HepG2 (cell line): ENCODE measurements at regions not wholly inside any gene's neighbourhood (a gene's known extent, or its start where the extent isn't known, plus 50 kb on each side); places are given as distances from the start of the nearest gene placed in this dataset.

Experiments
- AGO1 ChIP-seq: fragments of 200-400 bp; formaldehyde crosslinking; IDR thresholded peaks from 2 replicates; pipeline ENCODE4 v1.6.1; 2017; ENCODE audit warnings: mild to moderate bottlenecking, low read depth, low read length, moderate library complexity; ENCODE audit not compliant: poor library complexity, severe bottlenecking
- ATF2 ChIP-seq: sonication (generic); formaldehyde crosslinking; IDR thresholded peaks from 2 replicates; pipeline ENCODE4 v1.4.0; 2020; ENCODE audit warnings: missing genetic modification reagents
- NFKB2 ChIP-seq: sonication (generic); formaldehyde crosslinking; IDR thresholded peaks from 2 replicates; pipeline ENCODE4 v1.4.0; 2020; ENCODE audit warnings: missing genetic modification reagents, borderline replicate concordance
- PRPF4 ChIP-seq: fragments of 200-400 bp; formaldehyde crosslinking; IDR thresholded peaks from 2 replicates; pipeline ENCODE4 v1.6.1; 2016; ENCODE audit warnings: low read length, low read depth; ENCODE audit not compliant: poor library complexity, severe bottlenecking
- SALL1 ChIP-seq: sonication (generic); formaldehyde crosslinking; IDR thresholded peaks from 2 replicates; pipeline ENCODE4 v1.8.0; 2022; ENCODE audit warnings: mild to moderate bottlenecking, missing genetic modification reagents
- SOX13 ChIP-seq, 3 experiments: fragments of 450-650 bp in 1 of 3; sonication (generic) in 1 of 3; formaldehyde crosslinking in 1 of 3; IDR thresholded peaks in 2 of 3; conservative IDR thresholded peaks in 1 of 3; 2 replicates each; pipeline versions ENCODE4 v1.5.0 to v1.6.1; 2016 to 2020; ENCODE audit warnings: antibody characterized with exemption in 1 of 3, mild to moderate bottlenecking in 1 of 3, missing compliant biosample characterization in 1 of 3, missing genetic modification reagents in 1 of 3, moderate library complexity in 1 of 3
- TEAD3 ChIP-seq: optimal IDR thresholded peaks from 2 replicates; pipeline ENCODE3; 2016; ENCODE audit warnings: borderline replicate concordance
- TFDP2 ChIP-seq: sonication (generic); formaldehyde crosslinking; IDR thresholded peaks from 2 replicates; pipeline ENCODE4 v1.4.0; 2020; ENCODE audit warnings: missing genetic modification reagents
- ZNF18 ChIP-seq: sonication (generic); formaldehyde crosslinking; IDR thresholded peaks from 2 replicates; pipeline ENCODE4 v1.8.0; 2022; ENCODE audit warnings: mild to moderate bottlenecking, missing genetic modification reagents; ENCODE audit not compliant: insufficient replicate concordance
- ZNF839 ChIP-seq: sonication (generic); formaldehyde crosslinking; IDR thresholded peaks from 2 replicates; pipeline ENCODE4 v1.4.0; 2020; ENCODE audit warnings: missing genetic modification reagents, mild to moderate bottlenecking, borderline replicate concordance
- TF ChIP-seq, protein P1 (sequence below): sonication (generic); formaldehyde crosslinking; IDR thresholded peaks from 2 replicates; pipeline ENCODE4 v1.5.0; 2020; ENCODE audit warnings: mild to moderate bottlenecking, missing genetic modification reagents
- TF ChIP-seq, protein P2 (sequence below): sonication (generic); formaldehyde crosslinking; conservative IDR thresholded peaks from 2 replicates; pipeline ENCODE4 v1.4.0; 2020; ENCODE audit warnings: mild to moderate bottlenecking, missing genetic modification reagents, moderate library complexity
- TF ChIP-seq, protein P3 (sequence below): sonication (generic); formaldehyde crosslinking; IDR thresholded peaks from 2 replicates; pipeline ENCODE4 v1.5.1; 2020; ENCODE audit warnings: mild to moderate bottlenecking, missing genetic modification reagents

DNA sequence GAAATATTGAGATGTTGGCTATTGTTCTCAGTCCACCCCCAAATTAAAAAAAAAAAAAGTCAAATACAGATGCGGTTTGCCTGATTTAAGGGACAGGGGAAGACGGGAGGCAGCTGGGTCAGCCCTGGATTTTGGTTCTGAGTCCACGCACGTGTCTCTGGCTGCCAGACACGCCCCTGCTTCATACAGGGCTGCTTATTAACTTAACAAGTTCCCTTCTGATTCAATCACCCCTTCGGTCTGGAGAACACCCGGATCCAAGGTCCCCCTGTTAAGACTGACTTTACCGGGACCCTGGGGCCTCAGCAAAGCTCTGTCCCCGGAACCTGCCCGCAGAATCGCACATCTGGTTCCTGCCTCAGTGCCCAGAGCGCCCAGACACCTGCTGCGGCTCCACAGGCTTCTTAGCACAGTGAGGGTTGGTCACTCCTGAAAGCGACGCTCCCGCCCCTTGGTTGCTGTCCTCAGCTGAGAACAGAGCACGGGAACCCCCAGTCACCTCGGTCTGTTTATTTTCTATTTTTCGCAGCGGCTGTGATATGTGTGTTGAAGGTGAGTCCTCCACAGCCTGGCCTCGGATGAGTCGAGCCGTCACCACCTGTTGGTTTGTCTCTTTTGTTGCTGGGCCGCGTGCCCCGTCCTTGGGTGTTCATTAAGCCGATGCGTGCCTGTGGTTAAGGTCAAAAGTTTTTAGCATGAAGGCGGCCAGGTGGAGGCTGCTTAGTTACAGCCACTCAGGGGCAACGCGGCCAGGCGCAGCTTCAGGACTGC lies 57.2 kb downstream of the RTP5 start (continued):
- TF ChIP-seq SOX13 (IDR thresholded peaks at IDR 0.05) (no peak), SOX13 (CRISPR knock-in tag; conservative IDR thresholded peaks at IDR 0.05 in 1 of 2, IDR thresholded peaks at IDR 0.05 in 1 of 2) (peak in 1 of 2 experiments; percentile 62; a peak in 1 of 4 replicates), NFKB2 (CRISPR knock-in tag) (peak; percentile 37; the same call in 1 of the 2 replicates), TEAD3 (CRISPR knock-in tag) (peak; percentile 26), ZNF18 (peak; percentile 12), PRPF4 (no peak), SALL1 (peak; percentile 86), AGO1 (no peak), ZNF839 (CRISPR knock-in tag) (no peak), TFDP2 (CRISPR knock-in tag) (peak; percentile 37; the same call in 1 of the 2 replicates), ATF2 (CRISPR knock-in tag) (0 out of 2 replicates have a peak, but pooled peaks have one; percentile 41)
- TF ChIP-seq, protein P1, sequence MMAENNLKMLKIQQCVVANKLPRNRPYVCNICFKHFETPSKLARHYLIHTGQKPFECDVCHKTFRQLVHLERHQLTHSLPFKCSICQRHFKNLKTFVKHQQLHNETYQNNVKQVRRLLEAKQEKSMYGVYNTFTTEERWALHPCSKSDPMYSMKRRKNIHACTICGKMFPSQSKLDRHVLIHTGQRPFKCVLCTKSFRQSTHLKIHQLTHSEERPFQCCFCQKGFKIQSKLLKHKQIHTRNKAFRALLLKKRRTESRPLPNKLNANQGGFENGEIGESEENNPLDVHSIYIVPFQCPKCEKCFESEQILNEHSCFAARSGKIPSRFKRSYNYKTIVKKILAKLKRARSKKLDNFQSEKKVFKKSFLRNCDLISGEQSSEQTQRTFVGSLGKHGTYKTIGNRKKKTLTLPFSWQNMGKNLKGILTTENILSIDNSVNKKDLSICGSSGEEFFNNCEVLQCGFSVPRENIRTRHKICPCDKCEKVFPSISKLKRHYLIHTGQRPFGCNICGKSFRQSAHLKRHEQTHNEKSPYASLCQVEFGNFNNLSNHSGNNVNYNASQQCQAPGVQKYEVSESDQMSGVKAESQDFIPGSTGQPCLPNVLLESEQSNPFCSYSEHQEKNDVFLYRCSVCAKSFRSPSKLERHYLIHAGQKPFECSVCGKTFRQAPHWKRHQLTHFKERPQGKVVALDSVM (CRISPR knock-in tag): peak; percentile 28; the same call in 1 of the 2 replicates
- TF ChIP-seq, protein P2, sequence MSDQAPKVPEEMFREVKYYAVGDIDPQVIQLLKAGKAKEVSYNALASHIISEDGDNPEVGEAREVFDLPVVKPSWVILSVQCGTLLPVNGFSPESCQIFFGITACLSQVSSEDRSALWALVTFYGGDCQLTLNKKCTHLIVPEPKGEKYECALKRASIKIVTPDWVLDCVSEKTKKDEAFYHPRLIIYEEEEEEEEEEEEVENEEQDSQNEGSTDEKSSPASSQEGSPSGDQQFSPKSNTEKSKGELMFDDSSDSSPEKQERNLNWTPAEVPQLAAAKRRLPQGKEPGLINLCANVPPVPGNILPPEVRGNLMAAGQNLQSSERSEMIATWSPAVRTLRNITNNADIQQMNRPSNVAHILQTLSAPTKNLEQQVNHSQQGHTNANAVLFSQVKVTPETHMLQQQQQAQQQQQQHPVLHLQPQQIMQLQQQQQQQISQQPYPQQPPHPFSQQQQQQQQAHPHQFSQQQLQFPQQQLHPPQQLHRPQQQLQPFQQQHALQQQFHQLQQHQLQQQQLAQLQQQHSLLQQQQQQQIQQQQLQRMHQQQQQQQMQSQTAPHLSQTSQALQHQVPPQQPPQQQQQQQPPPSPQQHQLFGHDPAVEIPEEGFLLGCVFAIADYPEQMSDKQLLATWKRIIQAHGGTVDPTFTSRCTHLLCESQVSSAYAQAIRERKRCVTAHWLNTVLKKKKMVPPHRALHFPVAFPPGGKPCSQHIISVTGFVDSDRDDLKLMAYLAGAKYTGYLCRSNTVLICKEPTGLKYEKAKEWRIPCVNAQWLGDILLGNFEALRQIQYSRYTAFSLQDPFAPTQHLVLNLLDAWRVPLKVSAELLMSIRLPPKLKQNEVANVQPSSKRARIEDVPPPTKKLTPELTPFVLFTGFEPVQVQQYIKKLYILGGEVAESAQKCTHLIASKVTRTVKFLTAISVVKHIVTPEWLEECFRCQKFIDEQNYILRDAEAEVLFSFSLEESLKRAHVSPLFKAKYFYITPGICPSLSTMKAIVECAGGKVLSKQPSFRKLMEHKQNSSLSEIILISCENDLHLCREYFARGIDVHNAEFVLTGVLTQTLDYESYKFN (CRISPR knock-in tag): peak; percentile 52; the same call in 1 of the 2 replicates
- TF ChIP-seq, protein P3, sequence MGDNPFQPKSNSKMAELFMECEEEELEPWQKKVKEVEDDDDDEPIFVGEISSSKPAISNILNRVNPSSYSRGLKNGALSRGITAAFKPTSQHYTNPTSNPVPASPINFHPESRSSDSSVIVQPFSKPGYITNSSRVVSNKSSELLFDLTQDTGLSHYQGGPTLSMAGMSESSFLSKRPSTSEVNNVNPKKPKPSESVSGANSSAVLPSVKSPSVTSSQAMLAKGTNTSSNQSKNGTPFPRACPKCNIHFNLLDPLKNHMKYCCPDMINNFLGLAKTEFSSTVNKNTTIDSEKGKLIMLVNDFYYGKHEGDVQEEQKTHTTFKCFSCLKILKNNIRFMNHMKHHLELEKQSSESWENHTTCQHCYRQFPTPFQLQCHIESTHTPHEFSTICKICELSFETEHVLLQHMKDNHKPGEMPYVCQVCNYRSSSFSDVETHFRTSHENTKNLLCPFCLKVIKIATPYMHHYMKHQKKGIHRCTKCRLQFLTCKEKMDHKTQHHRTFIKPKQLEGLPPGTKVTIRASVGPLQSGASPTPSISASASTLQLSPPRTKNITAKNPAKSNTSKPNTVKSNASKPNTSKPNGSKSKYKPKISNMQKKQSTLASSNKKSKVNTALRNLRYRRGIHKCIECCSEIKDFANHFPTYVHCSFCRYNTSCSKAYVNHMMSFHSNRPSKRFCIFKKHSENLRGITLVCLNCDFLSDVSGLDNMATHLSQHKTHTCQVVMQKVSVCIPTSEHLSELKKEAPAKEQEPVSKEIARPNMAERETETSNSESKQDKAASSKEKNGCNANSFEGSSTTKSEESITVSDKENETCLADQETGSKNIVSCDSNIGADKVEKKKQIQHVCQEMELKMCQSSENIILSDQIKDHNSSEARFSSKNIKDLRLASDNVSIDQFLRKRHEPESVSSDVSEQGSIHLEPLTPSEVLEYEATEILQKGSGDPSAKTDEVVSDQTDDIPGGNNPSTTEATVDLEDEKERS: no peak
